DND-41 (cell line): ENCODE measurements at regions not wholly inside any gene's neighbourhood (a gene's known extent, or its start where the extent isn't known, plus 50 kb on each side); places are given as distances from the start of the nearest gene placed in this dataset.

ENCODE experiments used
- EZH2 ChIP-seq: IDR thresholded peaks from 3 replicates; pipeline ENCODE4 v1.6.1; 2012; ENCODE audit warnings: borderline replicate concordance, low read depth, mild to moderate bottlenecking, moderate library complexity, low read length, inconsistent platforms; ENCODE audit not compliant: severe bottlenecking
- TF ChIP-seq, protein P1 (sequence below): IDR thresholded peaks from 2 replicates; pipeline ENCODE4 v1.5.1; 2012; ENCODE audit warnings: borderline replicate concordance, low read length, moderate library complexity, mild to moderate bottlenecking; ENCODE audit not compliant: poor library complexity, severe bottlenecking; ENCODE audit errors: extremely low read depth

DNA sequence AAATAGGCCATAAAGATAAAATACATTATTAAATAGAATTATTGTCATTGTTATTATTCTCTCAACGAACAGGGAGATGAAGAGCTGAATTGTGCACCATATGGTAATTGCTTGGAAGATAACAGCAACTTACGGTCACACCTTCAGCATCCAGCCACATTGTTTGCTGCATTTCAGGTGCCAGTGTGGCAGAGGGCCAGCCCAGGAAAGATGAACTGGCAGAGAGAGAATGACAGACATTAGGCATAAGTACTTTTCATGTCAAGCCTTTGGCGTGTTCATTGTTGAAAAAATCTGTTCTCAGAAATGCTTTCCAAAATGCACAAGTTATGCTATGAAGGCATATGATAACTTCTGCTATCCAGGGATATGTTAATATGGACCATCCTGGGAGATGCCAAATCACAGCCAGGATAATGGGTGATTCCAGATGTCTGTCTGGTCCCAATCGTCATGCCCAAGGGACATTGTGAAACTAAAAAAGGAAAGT is 748.6 kb upstream of the PIK3C3 start:
- TF ChIP-seq, protein P1, sequence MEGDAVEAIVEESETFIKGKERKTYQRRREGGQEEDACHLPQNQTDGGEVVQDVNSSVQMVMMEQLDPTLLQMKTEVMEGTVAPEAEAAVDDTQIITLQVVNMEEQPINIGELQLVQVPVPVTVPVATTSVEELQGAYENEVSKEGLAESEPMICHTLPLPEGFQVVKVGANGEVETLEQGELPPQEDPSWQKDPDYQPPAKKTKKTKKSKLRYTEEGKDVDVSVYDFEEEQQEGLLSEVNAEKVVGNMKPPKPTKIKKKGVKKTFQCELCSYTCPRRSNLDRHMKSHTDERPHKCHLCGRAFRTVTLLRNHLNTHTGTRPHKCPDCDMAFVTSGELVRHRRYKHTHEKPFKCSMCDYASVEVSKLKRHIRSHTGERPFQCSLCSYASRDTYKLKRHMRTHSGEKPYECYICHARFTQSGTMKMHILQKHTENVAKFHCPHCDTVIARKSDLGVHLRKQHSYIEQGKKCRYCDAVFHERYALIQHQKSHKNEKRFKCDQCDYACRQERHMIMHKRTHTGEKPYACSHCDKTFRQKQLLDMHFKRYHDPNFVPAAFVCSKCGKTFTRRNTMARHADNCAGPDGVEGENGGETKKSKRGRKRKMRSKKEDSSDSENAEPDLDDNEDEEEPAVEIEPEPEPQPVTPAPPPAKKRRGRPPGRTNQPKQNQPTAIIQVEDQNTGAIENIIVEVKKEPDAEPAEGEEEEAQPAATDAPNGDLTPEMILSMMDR: no peak
- no peak for TF ChIP-seq EZH2
